GM18868 (cell line): ENCODE measurements at regions not wholly inside any gene's neighbourhood (a gene's known extent, or its start where the extent isn't known, plus 50 kb on each side); places are given as distances from the start of the nearest gene placed in this dataset.
"Not testable (repeated sequence)": the region's sequence is repeated elsewhere in the genome, so short reads cannot be mapped to it uniquely, and the experiment has no call there.

Experiments used
- ATAC-seq: cut with Tn5 transposase; IDR thresholded peaks from one replicate; pipeline ENCODE4 v1.9.1; 2021; ENCODE audit warnings: mild to moderate bottlenecking, moderate library complexity; ENCODE audit not compliant: unreplicated experiment

DNA sequence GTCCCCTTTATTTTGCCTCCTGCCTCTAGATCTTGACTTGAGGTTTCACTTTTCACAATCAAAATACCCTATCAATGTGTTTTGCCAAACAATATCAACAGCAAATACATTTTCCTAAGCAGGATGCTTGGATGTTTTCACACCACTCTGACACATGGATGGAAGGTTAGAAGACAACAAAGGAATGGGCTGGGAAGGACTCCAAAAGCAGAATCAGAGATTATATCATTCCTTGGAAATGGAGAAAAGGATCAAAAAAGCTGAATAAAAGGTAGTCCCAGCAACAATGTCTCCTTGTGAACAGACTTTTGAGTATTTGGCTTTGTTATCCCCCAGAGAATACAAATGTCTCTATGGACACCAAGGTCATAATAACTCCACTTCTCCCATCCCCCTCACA is 170.8 kb downstream of the ETAA1 start:
- ATAC-seq, result no peak

DNA sequence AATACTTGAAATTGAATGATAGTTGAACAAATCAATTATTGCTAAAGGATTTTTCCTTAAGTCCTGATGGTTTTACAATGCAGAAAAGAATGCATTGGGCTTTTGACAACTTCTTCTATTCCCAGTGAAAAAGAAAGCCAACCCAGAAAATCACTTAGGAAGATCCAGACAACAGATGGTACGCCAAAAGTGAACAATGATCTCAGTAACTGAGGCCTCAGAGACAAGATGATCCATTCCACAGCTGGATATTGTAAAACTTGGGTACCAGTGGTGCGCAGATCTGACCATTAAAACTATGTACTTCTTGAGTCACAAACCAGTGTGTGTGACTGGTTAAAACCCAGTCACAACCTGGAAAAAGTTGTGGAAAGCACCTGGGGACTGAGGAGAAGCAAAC is 173.5 kb downstream of the ETAA1 start:
- no peak for ATAC-seq

DNA sequence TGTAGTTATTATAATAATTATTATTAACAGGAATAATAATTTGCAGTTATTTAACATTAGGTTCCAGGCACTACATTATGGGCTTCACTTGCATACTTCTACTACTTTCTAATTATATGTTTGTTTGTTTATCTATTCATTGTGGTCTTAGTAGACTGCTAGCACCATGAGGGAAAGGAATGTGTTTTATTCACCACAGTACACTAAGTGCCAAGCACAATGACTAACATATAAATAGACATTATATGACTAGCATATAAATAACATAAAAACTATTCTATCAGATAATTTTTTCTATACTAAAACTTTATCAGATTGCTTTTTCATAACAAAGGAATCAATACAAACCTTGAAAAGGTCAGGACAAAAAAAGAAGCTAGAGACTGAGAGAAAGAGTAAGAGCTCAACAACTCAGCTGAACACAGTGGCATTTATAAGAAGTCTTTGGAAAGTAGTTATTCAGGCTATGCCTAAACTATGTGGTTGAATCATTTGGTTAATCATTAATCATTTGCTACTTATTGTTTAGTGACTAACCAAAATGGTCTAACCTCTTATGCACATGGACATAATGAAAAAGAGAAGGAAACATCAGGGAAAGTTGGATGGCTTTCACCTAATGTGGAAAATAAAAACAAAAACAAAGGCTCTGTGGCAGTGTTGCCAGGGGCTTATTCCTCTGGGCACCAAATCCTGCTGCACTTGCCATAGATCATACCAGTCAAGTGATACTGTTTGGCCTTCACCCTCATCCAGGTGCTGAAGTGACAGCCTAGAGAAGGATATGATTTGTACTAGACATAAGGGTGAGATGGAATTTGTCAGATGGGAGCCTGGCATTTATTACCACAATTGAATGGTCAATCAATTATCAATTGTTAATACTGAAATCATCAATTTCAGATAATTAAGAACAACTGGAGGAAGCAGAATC is 174.9 kb downstream of the ETAA1 start:
- ATAC-seq, result no peak

DNA sequence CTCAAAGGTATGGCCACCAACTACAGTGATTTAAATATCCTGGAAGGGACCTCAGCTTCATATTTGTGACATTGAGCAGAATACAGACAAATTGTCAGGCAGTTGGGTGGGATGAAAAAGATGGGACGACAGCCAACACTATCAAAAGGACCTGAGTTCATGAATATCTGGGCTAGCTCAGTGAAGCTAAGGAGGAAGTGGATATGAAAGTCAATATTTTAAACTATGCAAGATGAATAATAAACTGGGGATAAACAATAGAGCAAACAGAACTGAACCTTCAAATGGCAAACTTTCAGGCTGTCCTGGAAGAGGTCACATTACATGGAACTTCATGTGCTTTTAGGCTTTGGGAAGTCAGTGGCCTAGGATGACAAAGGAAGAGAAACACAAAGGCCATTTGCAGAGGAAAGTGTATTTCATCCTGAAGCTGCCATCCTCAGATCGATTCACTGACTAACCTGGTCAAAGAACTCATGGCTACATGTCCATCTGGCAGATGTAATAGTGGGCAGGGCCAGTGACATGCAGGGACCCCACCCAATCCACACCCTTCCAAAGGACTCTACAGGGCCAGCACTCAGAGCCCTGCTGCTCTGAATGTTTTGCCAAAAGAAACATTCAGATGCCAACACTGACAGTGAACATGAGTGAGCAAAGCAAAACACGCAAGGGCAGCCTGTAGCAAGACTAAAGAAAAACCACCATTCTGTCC is 175.7 kb downstream of the ETAA1 start:
- no peak for ATAC-seq

DNA sequence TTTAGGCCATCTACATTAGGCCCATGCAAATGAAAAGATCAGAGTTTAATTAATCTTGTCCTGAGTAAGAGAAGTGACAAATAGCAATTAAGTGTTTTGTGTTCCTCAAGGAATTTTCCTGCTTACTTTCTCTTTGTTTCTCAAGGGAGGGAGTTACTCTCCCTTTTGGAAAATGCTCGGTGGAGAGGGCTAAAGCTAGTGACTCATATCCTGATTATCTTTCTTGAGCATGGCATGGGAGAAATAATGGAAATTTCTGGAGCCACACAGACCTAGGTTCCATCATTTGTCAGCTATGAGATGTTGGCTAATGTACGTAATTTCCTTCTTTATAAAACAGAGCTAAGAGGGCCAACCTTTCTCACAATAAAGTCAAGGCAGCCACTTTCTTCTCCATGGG is 177.1 kb downstream of the ETAA1 start:
- no peak for ATAC-seq

DNA sequence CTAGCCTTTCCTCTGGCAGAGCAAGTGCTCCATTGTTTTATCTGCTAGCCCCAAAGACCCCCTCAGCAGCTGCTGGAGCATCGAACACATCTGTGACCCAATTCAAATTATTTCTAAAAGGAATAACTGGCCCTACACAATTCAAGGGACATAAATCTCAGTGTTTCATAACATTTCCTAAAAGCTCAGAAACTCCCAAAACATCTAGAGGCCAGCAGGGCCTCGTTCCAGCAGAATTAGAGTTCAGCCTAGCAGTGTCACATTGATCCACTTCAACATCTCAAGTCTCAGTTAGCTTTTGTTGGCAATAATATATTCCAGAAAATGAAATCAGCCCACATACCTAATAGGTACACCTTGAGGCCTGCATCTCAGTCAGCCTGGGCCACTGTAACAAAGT is 179.1 kb downstream of the ETAA1 start:
- no peak for ATAC-seq

DNA sequence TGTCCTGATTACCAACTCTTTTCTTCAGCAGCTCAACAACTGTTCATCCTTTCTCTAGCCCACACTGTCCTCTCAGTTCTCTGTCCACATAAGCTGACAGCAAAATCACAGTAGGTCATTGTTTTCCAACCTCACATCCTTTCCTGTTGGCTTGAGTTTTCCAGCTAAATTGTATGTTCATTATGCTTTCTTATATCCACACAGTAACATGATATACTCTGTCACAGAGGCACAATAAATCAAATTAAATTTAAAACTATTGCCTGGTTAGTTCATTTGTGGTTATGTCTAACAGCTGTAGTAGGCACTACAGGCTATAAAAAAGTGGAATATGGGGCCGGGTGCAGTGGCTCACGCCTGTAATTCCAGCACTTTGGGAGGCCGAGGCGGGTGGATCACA is 179.9 kb downstream of the ETAA1 start:
- no peak for ATAC-seq

DNA sequence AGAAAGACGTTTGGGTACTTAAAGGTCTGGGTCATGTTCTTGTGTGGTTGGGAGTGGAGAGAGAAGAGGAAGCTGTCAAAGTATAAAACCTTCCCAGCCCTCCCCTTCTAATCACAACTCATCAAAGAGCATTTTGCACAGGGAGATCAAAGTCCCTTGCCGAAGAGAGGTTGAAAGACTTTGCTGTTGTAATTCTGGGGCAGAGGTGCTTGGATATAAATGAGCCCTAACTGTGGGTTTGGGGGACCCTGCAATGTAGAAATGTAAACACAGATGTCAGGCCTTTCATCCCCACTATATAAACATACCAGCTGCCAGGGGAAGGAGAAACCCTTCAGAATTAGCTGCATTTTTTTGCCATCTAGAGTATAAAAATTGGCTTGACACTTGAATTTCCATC is 182.1 kb downstream of the ETAA1 start:
- no peak for ATAC-seq

DNA sequence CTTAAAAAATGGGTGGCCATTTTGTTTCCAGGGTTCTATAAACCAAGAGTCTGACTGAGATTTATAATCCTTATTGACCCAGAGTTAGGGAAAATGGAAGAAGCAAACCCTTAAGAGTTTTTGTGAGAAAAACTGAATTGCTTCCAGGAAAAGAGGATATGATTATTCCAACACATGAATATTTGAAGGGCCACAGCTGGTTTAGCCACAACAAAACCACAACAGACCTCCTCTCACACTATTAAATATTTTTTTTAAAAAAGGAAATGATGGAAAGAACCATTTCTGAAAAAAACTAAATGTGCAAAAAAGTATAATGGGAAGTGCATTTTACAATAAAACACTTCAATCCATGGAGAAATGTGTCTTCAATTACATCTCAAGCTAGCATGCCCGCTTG is 182.7 kb downstream of the ETAA1 start:
- no peak for ATAC-seq

DNA sequence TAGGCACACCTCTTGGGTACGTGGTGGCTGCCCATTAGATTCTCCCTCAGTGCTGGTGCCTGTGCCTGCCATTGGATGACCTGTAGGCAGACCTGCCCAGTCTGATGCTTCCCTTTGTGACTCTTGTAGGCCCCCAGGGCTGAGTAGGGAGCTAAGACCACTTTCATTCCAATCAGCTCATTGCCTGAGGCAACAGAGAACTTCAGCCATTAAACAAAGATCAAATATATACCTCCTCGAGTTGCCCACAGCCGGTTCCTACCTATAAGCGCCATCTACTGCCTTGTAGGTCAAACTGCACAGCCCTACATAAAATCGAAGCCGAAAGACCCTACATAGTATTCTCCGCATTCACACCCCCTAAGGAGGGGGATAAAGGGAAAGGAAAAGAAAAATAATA is 184.6 kb downstream of the ETAA1 start:
- ATAC-seq, result no peak

DNA sequence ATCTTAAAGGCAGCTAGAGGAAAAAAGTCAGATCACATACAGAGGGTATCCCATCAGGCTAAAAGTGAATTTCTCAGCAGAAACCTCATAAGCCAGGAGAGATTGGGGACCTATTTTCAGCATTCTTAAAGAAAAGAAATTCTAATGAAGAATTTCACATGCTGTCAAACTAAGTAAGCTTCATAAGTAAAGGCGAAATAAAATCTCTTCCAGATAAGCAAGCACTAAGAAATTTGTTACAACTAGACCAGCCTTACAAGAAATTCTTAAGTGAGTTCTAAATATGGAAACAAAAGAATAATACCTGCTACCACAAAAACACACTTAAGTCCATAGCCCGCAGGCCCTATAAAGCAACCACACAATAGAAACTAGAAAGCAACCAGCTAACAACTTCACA is 186.1 kb downstream of the ETAA1 start:
- ATAC-seq, result no peak

DNA sequence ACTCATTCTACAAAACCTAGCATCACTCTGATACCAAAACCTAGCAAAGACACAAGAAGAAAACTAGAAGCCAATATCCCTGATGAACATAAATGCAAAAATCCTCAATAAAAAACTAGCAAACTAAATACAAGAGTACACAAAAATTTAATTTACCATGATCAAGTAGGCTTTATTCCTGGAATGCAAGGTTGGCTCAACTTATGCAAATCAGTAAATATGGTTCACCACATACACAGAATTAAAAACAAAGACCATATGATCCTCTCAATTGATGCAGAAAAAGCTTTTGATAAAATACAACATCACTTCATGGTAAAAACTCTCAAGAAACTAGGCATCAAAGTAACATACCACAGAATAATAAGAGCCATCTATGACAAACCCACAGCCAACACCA is 188.3 kb downstream of the ETAA1 start:
- no peak for ATAC-seq

DNA sequence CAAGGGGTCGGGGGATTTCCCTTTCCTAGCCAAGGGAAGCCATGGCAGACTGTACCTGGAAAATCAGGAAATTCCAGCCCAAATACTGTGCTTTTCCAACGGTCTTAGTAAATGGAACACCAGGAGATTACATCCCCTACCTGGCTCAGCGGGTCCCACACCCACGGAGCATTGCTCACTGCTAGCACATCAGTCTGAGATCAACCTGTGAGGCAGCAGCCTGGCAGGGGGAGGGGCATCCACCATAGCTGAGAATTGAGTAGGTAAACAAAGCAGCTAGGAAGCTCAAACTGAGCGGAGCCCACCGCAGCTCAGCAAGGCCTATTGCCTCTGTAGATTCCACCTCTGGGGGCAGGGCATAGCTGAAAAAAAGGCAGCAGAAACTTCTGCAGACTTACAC is 192.0 kb downstream of the ETAA1 start:
- not testable (repeated sequence) for ATAC-seq

DNA sequence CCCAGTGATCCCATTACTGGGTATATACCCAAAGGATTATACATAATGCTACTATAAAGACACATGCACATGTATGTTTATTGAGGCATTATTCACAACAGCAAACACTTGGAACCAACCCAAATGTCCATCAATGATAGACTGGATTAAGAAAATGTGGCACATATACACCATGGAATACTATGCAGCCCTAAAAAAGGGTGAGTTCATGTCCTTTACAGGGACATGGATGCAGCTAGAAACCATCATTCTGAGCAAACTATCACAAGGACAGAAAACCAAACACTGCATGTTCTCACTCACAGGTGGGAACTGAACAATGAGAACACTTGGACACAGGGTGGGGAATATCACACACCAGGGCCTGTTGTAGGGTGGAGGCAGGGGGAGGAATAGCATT is 197.4 kb downstream of the ETAA1 start:
- ATAC-seq, result not testable (repeated sequence)

DNA sequence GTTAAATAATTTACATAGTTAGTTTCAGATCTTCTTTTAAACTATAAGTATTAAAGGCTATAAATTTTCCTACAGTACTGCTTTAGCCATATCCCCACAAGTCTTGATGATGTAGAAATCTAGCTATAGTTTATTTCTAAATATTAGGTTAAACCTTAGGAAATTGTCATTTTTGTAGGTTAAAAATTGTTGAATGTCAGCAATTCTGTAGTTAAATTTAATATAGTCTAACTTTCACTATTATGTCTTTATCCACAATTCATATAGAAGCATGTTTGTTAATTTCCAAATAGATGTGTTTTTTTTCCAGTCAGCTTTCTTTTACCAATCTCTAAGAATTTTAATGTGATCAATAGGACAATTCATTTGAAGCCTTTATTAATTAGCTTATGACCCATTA is 199.7 kb downstream of the ETAA1 start:
- no peak for ATAC-seq

DNA sequence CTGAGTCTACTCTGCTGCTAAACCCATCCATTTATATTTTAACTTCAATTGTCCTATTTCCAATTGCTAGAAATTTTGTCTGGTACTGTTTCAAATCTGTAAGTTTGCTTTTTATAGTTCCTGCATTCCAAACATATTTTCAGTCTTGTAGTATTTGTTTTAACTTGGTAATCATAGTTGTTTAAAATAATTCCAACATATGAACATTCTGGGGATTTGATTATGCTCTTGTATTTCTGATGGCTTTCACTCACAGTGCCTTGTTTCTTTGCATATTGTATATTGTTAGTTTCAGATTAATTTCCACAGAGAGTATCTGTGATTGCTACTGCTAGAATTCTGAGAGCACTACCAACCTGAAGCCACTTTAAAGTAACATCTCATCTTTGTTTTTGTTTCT is 202.4 kb downstream of the ETAA1 start:
- ATAC-seq, result no peak

DNA sequence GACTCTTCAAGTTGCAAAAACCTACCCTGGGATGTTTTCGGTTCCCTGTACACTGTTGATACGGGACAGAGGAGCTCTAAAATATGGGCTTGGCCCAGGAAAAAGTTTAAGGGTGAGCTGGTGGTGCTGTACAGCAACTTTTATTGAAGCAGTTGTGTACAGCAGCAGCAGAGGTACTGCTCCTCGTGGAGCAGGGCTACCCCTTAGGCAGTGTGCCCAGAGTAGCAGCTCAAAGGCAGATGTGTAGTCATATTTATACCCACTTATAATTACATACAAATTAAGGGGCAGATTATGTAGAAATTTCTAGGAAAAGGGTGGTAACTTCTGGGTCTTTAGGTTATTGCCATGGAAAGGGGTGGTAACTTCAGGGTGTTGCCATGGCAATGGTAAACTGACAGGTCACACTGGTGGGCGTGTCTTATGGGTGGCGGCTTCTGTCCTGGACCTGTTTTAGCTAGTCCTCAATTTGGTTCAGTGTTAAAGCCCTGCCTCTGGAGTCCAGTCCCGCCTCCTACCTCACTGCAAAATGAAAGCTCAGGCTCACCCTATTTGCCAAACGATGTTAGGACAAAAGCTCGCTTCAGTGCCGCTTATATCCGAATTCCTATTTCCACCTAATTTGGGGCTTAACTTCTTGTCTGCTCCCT is 203.2 kb downstream of the ETAA1 start:
- ATAC-seq, result no peak

DNA sequence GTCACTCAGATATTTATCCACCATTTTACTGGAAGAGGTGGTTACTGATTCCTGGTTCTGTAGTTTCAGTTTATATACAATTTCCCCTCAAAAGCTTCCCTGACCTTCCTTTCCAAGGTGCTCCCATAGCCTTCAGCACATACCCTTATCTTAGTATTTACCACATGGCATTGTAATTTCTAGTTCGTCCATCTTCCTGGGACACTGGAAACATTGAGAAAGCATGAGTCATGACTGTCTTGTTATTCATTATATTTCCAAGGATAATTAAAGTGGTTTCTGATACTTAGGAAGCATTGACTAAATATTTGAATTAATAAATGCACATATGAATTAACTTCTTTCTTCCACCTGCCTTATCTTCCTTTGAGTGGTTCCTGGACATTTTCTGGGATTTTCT is 203.8 kb downstream of the ETAA1 start:
- no peak for ATAC-seq

DNA sequence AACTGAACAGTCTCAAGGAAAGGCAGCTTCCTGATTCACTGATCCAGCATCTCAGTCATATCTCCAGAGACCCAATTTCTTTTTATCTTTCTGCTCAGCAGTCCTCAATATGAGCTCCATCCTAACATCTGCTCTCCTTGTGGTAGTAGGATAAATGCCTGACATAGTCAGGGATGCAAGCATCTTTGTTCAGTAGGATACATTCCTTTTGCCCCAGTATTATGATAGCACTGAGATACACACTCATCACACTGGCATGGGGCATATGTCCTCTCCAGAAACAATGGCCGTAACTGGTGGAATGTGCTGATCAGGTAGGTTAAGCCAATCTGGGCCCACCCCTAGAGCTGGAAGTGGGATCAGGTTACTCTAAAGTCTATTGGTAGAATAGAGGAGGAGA is 207.2 kb downstream of the ETAA1 start:
- ATAC-seq, result no peak

DNA sequence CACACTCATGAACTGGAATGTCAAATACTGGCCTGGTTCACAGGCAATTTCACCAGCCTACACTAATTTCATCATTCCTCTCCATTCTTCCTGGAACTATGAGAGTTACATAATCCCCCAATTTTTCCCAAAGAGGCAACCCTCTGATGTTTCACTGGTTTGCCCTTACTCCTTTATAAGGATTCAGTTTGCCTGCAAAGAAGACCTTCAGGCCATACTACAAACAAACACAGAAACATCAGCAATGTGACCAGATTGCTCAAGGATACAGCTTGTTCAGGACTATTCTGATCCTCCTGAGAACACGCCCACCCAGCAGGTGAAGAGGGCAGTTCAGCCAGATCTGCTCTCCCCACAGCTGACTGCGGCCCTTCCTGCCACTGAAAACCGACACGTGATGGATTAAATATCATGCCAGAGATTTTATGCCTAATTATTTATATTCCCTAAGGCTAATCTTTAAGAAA is 215.5 kb downstream of the ETAA1 start:
- ATAC-seq, result no peak

DNA sequence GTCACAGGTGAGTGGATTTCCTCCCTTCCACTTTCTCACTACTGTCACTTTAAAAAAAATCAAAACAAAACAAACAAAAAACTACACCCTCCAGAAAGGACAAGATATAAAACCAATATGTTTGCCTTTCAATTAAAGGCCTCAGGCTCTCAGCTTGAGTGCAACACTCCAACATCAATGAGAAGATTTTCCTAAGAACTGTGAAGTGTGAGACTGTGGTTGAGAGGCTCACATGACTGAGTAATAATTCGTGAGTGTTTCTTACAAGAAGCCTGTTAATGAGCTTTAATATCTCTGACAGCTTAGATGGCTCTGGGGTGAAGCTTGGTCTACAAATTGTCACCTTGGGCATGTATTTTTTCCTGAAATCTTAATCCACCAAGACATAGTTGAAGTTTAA is 216.1 kb downstream of the ETAA1 start:
- ATAC-seq, result no peak

DNA sequence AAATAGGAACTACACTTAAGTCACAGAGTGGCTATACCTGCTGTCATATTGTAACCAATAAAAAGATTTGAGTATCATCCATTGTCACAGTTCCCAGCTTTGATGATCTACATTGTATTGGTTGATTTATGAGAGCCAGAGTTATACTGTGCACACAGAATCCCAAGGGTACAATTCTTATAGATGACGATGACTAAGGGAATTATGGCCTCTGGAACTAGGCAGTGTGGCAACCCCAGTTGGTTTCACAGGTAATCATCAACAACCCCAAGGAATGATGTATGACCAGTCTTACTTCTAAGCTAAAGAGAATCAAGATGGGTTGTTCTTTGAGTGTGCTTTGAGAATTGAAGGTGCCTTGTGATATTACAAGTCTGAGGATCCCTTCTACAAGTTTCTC is 217.3 kb downstream of the ETAA1 start:
- no peak for ATAC-seq
